Neuronal stem cell (in vitro differentiated cells): ENCODE measurements at regions not wholly inside any gene's neighbourhood (a gene's known extent, or its start where the extent isn't known, plus 50 kb on each side); places are given as distances from the start of the nearest gene placed in this dataset.
"Not testable (repeated sequence)": the region's sequence is repeated elsewhere in the genome, so short reads cannot be mapped to it uniquely, and the experiment has no call there.

Experiments used
- DNase-seq: peaks from one replicate; pipeline ENCODE4 v3.0.0-alpha.2; 2013; ENCODE audit warnings: low spot score
- H2AFZ ChIP-seq: one replicate; pipeline ENCODE4 v1.6.1; 2013; ENCODE audit warnings: mild to moderate bottlenecking, low read length, inconsistent platforms
- H2AK5ac ChIP-seq: 2 replicates; pipeline ENCODE4 v1.6.1; 2013; ENCODE audit warnings: low read depth, mild to moderate bottlenecking, inconsistent platforms, low read length, moderate library complexity, mixed read lengths
- H2BK120ac ChIP-seq: 2 replicates; pipeline ENCODE4 v1.6.1; 2013; ENCODE audit warnings: low read depth, mild to moderate bottlenecking, inconsistent platforms, low read length, moderate library complexity, mixed read lengths
- H2BK12ac ChIP-seq: one replicate; pipeline ENCODE4 v1.6.1; 2013; ENCODE audit warnings: low read length, inconsistent platforms
- H2BK15ac ChIP-seq: 2 replicates; pipeline ENCODE4 v1.6.1; 2013; ENCODE audit warnings: mild to moderate bottlenecking, low read length, inconsistent platforms, mixed read lengths
- H2BK5ac ChIP-seq: one replicate; pipeline ENCODE4 v1.6.1; 2013; ENCODE audit warnings: inconsistent platforms, mild to moderate bottlenecking, low read length, moderate library complexity
- H3K14ac ChIP-seq: one replicate; pipeline ENCODE4 v1.6.1; 2013; ENCODE audit warnings: low read length, inconsistent platforms
- H3K18ac ChIP-seq: 2 replicates; pipeline ENCODE4 v1.6.1; 2013; ENCODE audit warnings: low read length, inconsistent platforms
- H3K23ac ChIP-seq: 2 replicates; pipeline ENCODE4 v1.6.1; 2013; ENCODE audit warnings: low read depth, mild to moderate bottlenecking, mixed read lengths, low read length, inconsistent platforms; ENCODE audit not compliant: poor library complexity
- H3K27ac ChIP-seq: replicated peaks from 3 replicates; pipeline ENCODE4 v1.5.1; 2013; ENCODE audit warnings: low read length, inconsistent platforms
- H3K27me3 ChIP-seq, 3 experiments: 2 replicates each; pipeline ENCODE4 v1.6.1; 2013; ENCODE audit warnings: low read length in 3 of 3, mild to moderate bottlenecking in 2 of 3, inconsistent platforms in 1 of 3, low read depth in 1 of 3, mixed read lengths in 1 of 3, moderate library complexity in 1 of 3; ENCODE audit not compliant: control insufficient read depth in 3 of 3, insufficient read depth in 3 of 3
- H3K36me3 ChIP-seq, 2 donors: replicated peaks in 1 of 2; 2 replicates each; pipeline ENCODE4 v1.6.1; 2013; ENCODE audit warnings: low read length in 2 of 2; ENCODE audit not compliant: control insufficient read depth in 2 of 2, insufficient read depth in 2 of 2
- H3K4ac ChIP-seq: 2 replicates; pipeline ENCODE4 v1.6.1; 2013; ENCODE audit warnings: inconsistent platforms, mild to moderate bottlenecking, low read length, moderate library complexity
- H3K4me1 ChIP-seq, 2 donors: 1 replicate in 1 of 2; 2 replicates in 1 of 2; pipeline ENCODE4 v1.6.1; 2013; ENCODE audit warnings: low read length in 2 of 2, low read depth in 1 of 2; ENCODE audit not compliant: control insufficient read depth in 2 of 2, insufficient read depth in 1 of 2
- H3K4me2 ChIP-seq: one replicate; pipeline ENCODE4 v1.6.1; 2013; ENCODE audit warnings: mild to moderate bottlenecking, low read length, inconsistent platforms; ENCODE audit not compliant: insufficient read depth, poor library complexity, severe bottlenecking
- H3K4me3 ChIP-seq, 2 donors: 2 replicates each; pipeline ENCODE4 v1.5.1; 2013; ENCODE audit warnings: low read length in 2 of 2, mild to moderate bottlenecking in 2 of 2, inconsistent platforms in 1 of 2, moderate library complexity in 1 of 2
- H3K79me1 ChIP-seq: one replicate; pipeline ENCODE4 v1.6.1; 2013; ENCODE audit warnings: low read depth, mild to moderate bottlenecking, inconsistent platforms, low read length, moderate library complexity
- H3K9ac ChIP-seq: one replicate; pipeline ENCODE4 v1.6.1; 2013; ENCODE audit warnings: mild to moderate bottlenecking, low read depth, low read length, inconsistent platforms; ENCODE audit not compliant: poor library complexity
- H3K9me3 ChIP-seq, 2 donors: replicated peaks in 1 of 2; 2 replicates each; pipeline versions ENCODE3 to v1.6.1; 2013; ENCODE audit warnings: low read length in 2 of 2, mild to moderate bottlenecking in 2 of 2, inconsistent platforms in 1 of 2, low read depth in 1 of 2, mixed read lengths in 1 of 2, moderate library complexity in 1 of 2; ENCODE audit not compliant: control insufficient read depth in 2 of 2, insufficient read depth in 1 of 2
- H4K8ac ChIP-seq: one replicate; pipeline ENCODE4 v1.6.1; 2013; ENCODE audit warnings: low read depth, mild to moderate bottlenecking, inconsistent platforms, low read length, moderate library complexity
- H4K91ac ChIP-seq: one replicate; pipeline ENCODE4 v1.6.1; 2013; ENCODE audit warnings: low read length, low read depth, mild to moderate bottlenecking, inconsistent platforms; ENCODE audit not compliant: poor library complexity
- WGBS, 2 donors: extraction: QIAGEN DNeasy Blood & Tissue Kit; methylation state at CpG; one replicate each; pipeline ENCODE4 v1.1.7; 2013; ENCODE audit warnings: missing lambda C conversion rate in 2 of 2, mixed read lengths in 1 of 2; ENCODE audit not compliant: insufficient read length in 2 of 2, insufficient replicate concordance in 1 of 2; ENCODE audit errors: extremely low coverage in 2 of 2; 5-methylcytosine and 5-hydroxymethylcytosine counted together

GRCh38 chr14:80017795-80018194 lies 193.5 kb downstream of the DIO2 start:
- no peak overlapping the region for H2BK15ac ChIP-seq
- H2BK5ac ChIP-seq, result no peak overlapping the region
- H4K8ac ChIP-seq, result no peak overlapping the region
- H3K27me3 ChIP-seq, result no peaks in the 10 kb centered on the region
- no peaks in the 10 kb centered on the region for H3K4me1 ChIP-seq
- no peak overlapping the region for H3K23ac ChIP-seq
- no peak overlapping the region for H2AK5ac ChIP-seq
- H3K27ac ChIP-seq, result no peak overlapping the region
- H3K9me3 ChIP-seq, result no peaks in the 10 kb centered on the region
- no peak overlapping the region for H3K4me3 ChIP-seq
- peak overlapping the region; percentile 1 for H3K18ac ChIP-seq
- no peak overlapping the region for H2BK12ac ChIP-seq
- H3K4ac ChIP-seq, result no peak overlapping the region
- no peaks in the 10 kb centered on the region for H3K79me1 ChIP-seq
- H3K36me3 ChIP-seq, result no peaks in the 10 kb centered on the region
- H4K91ac ChIP-seq, result no peak overlapping the region
- no peak overlapping the region for H3K14ac ChIP-seq
- H3K9ac ChIP-seq, result no peak overlapping the region
- DNase-seq, result no peak
- H2AFZ ChIP-seq, result peak overlapping the region; percentile 42
- H2BK120ac ChIP-seq, result no peak overlapping the region
- no CpG with 5 or more reads among the region's 4 CpGs for WGBS, 2 donors
- no peak overlapping the region for H3K4me2 ChIP-seq

GRCh38 chr14:80010245-80010644 lies 201.1 kb downstream of the DIO2 start:
- H3K36me3 ChIP-seq, H3K23ac ChIP-seq, H3K4me1 ChIP-seq, H3K79me1 ChIP-seq, H3K4ac ChIP-seq, H3K4me3 ChIP-seq, H2BK15ac ChIP-seq, H4K8ac ChIP-seq, DNase-seq, H3K27me3 ChIP-seq, H2AFZ ChIP-seq, H2BK5ac ChIP-seq, H3K18ac ChIP-seq, H3K27ac ChIP-seq, H4K91ac ChIP-seq, H3K9ac ChIP-seq, H3K4me2 ChIP-seq, H3K14ac ChIP-seq, H3K9me3 ChIP-seq, H2BK12ac ChIP-seq, H2AK5ac ChIP-seq, H2BK120ac ChIP-seq: not testable (repeated sequence)
- WGBS, 2 donors, result no CpG with 5 or more reads among the region's 1 CpG

- Histone ChIP-seq H3K18ac (no peak overlapping the region), H2AK5ac (no peak overlapping the region), H3K36me3 (no peaks in the 10 kb centered on the region), H3K9me3 (no peaks in the 10 kb centered on the region), H3K9ac (no peak overlapping the region), H3K14ac (no peak overlapping the region), H3K27ac (no peak overlapping the region), H3K4ac (no peak overlapping the region), H2BK5ac (no peak overlapping the region), H4K91ac (no peak overlapping the region), H3K27me3 (no peaks in the 10 kb centered on the region), H3K4me2 (no peak overlapping the region), H3K4me3 (no peak overlapping the region), H3K4me1 (no peaks in the 10 kb centered on the region), H2BK12ac (no peak overlapping the region), H2BK15ac (no peak overlapping the region), H3K23ac (no peak overlapping the region), H2AFZ (no peak overlapping the region), H2BK120ac (no peak overlapping the region), H3K79me1 (no peaks in the 10 kb centered on the region), H4K8ac (no peak overlapping the region)
- WGBS, 2 donors, result no CpG with 5 or more reads among the region's 1 CpG
- no peak for DNase-seq
Observed at GRCh38 chr14:80005561-80005960, 205.7 kb downstream of the DIO2 start.

GRCh38 chr14:80004871-80005270 lies 206.4 kb downstream of the DIO2 start:
- Histone ChIP-seq H2BK12ac (no peak overlapping the region), H3K9me3 (no peaks in the 10 kb centered on the region), H3K27ac (no peak overlapping the region), H2BK120ac (no peak overlapping the region), H3K4me1 (no peaks in the 10 kb centered on the region), H3K4me3 (no peak overlapping the region), H3K14ac (no peak overlapping the region), H3K4ac (no peak overlapping the region), H3K4me2 (no peak overlapping the region), H4K91ac (no peak overlapping the region), H3K9ac (no peak overlapping the region), H3K23ac (no peak overlapping the region), H2AK5ac (no peak overlapping the region), H2BK5ac (no peak overlapping the region), H2AFZ (no peak overlapping the region), H4K8ac (no peak overlapping the region), H3K18ac (no peak overlapping the region), H3K27me3 (no peaks in the 10 kb centered on the region), H3K79me1 (no peaks in the 10 kb centered on the region), H2BK15ac (no peak overlapping the region), H3K36me3 (no peaks in the 10 kb centered on the region)
- WGBS, 2 donors, result no CpG with 5 or more reads among the region's 3 CpGs
- DNase-seq, result no peak
